GM03348 (cell line): ENCODE measurements at regions not wholly inside any gene's neighbourhood (a gene's known extent, or its start where the extent isn't known, plus 50 kb on each side); places are given as distances from the start of the nearest gene placed in this dataset.

Experiments
- DNase-seq: peaks from one replicate; pipeline ENCODE4 v3.0.0; 2012; ENCODE audit warnings: low spot score

- DNase-seq: no peak
These were observed 288.1 kb upstream of the GPC6 start for GRCh38 chr13:92938486-92939020.

- DNase-seq: peak; percentile 15
These were observed 285.4 kb upstream of the GPC6 start for GRCh38 chr13:92941167-92941566.

- no peak for DNase-seq
These were observed 278.7 kb upstream of the GPC6 start for GRCh38 chr13:92947770-92948434.

GRCh38 chr13:92950771-92951170 is 275.8 kb upstream of the GPC6 start:
- no peak for DNase-seq

GRCh38 chr13:92951273-92951890 is 275.2 kb upstream of the GPC6 start:
- DNase-seq: no peak

- DNase-seq: no peak
These were observed 274.4 kb upstream of the GPC6 start for GRCh38 chr13:92952161-92952560.

- no peak for DNase-seq
These were observed 271.9 kb upstream of the GPC6 start for GRCh38 chr13:92954746-92955145.

GRCh38 chr13:92959790-92960189 is 266.8 kb upstream of the GPC6 start:
- DNase-seq: no peak

- DNase-seq: peak; percentile 6
These were observed 263.6 kb upstream of the GPC6 start for GRCh38 chr13:92963029-92963428.

- no peak for DNase-seq
These were observed 260.3 kb upstream of the GPC6 start for GRCh38 chr13:92966341-92966740.

GRCh38 chr13:92966900-92967299 is 259.7 kb upstream of the GPC6 start:
- no peak for DNase-seq

GRCh38 chr13:92967923-92968322 is 258.7 kb upstream of the GPC6 start:
- peak; percentile 11 for DNase-seq

- no peak for DNase-seq
These were observed 253.9 kb upstream of the GPC6 start for GRCh38 chr13:92972751-92973150.

- DNase-seq: no peak
These were observed 251.6 kb upstream of the GPC6 start for GRCh38 chr13:92974905-92975429.

GRCh38 chr13:92976657-92977056 is 249.9 kb upstream of the GPC6 start:
- no peak for DNase-seq

- DNase-seq: no peak
These were observed 242.5 kb upstream of the GPC6 start for GRCh38 chr13:92984151-92984550.

- no peak for DNase-seq
These were observed 237.3 kb upstream of the GPC6 start for GRCh38 chr13:92989301-92989700.

- peak; percentile 27 for DNase-seq
These were observed 234.9 kb upstream of the GPC6 start for GRCh38 chr13:92991692-92992091.

GRCh38 chr13:92994056-92994455 is 232.6 kb upstream of the GPC6 start:
- DNase-seq: peak; percentile 12

- DNase-seq: peak; percentile 18
These were observed 224.6 kb upstream of the GPC6 start for GRCh38 chr13:93001866-93002461.

- DNase-seq: no peak
These were observed 223.1 kb upstream of the GPC6 start for GRCh38 chr13:93003531-93003930.

- no peak for DNase-seq
These were observed 221.7 kb upstream of the GPC6 start for GRCh38 chr13:93004919-93005318.

GRCh38 chr13:93007928-93008327 is 218.7 kb upstream of the GPC6 start:
- no peak for DNase-seq
